H7 (cell line): ENCODE measurements at regions not wholly inside any gene's neighbourhood (a gene's known extent, or its start where the extent isn't known, plus 50 kb on each side); places are given as distances from the start of the nearest gene placed in this dataset.

Experiments
- DNase-seq: peaks from one replicate; pipeline ENCODE4 v3.0.0; 2012
- H3K27me3 ChIP-seq: 2 replicates; pipeline ENCODE4 v1.6.0; 2011; ENCODE audit warnings: mild to moderate bottlenecking, low read length; ENCODE audit not compliant: control insufficient read depth, insufficient read depth
- H3K36me3 ChIP-seq: replicated peaks from 2 replicates; pipeline ENCODE4 v1.5.1; 2011; ENCODE audit warnings: low read length; ENCODE audit not compliant: control insufficient read depth, insufficient read depth
- H3K4me3 ChIP-seq: 2 replicates; pipeline ENCODE4 v1.5.1; 2011; ENCODE audit warnings: low read depth, mild to moderate bottlenecking, control low read depth, low read length, moderate library complexity; ENCODE audit not compliant: insufficient read depth

DNA sequence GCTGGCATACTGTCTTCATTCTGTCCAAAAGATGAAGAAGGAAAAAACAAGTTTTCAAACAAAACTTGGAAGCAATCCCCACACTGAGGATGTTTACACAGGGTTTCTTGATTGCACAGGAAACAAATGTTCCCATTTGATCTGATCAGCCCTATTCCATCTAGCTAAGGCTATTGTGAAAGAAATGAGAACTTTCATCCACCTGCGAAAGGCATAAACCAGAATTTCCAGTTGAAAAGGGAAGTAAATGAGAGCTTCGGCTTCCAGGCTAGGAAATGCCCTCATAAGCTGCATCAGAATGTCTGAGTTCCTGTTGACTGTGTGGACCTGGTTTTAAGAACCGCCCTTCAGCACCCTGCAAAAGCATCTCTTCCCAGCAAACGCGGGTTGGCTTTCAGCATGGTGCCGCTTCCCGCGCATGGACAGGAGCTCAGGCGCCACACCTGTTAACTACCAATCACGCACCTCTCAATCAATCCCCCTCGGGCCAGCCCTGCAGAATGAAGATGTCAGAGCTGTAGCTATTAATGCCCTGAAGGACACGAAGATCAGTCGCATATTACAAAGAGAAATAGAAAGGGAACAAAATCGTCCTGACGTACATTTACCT is 850.4 kb downstream of the GALR1 start:
- DNase-seq = no peak
- H3K36me3 ChIP-seq = no peaks in the 10 kb centered on the region
- H3K27me3 ChIP-seq = no peaks in the 10 kb centered on the region
- no peak overlapping the region for H3K4me3 ChIP-seq

DNA sequence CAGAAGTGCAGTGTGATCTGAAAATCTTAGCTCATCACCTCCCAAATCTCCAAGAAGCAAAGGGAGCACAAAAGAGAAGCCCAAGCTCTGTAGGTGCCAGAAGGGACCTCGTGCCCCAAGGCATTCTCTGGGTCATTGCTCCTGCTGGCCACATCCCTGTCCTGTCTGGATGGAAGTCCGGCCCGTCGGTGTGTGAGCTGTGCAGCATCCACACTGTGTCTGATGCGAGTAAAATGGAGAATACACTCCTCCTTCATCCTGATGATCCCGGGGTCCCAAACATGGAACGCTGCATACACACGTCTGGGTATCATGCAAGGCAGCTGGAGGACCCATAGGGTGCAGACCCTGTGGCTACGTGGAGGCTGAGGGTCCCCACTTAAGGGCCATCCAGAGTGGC is 851.4 kb downstream of the GALR1 start:
- Histone ChIP-seq H3K27me3 (no peaks in the 10 kb centered on the region), H3K36me3 (no peaks in the 10 kb centered on the region), H3K4me3 (no peak overlapping the region)
- no peak for DNase-seq

DNA sequence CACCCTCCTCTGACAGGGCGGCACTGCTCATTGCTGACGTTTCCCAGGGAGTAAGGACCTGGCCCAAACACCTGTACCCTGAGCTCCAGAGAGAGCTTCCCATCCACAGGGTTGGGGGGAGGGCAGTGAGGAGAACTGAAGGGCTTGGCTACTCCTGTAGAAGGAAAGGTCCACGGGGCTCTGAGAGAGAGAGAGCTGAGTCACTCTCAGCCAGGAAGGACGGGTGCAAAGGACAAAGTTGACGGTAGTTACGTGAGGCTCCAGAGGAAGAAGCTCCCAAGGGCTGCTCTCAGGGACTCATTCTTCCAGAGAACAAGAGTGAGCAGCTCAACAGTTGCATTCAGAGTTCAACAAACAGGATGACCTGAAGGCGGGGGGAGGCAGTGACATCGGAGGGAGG is 852.5 kb downstream of the GALR1 start:
- no peaks in the 10 kb centered on the region for H3K27me3 ChIP-seq
- H3K36me3 ChIP-seq = no peaks in the 10 kb centered on the region
- DNase-seq = no peak
- no peak overlapping the region for H3K4me3 ChIP-seq

- Histone ChIP-seq H3K4me3 (no peak overlapping the region), H3K36me3 (no peaks in the 10 kb centered on the region), H3K27me3 (no peaks in the 10 kb centered on the region)
- no peak for DNase-seq
These were observed 856.0 kb downstream of the GALR1 start for GRCh38 chr18:78105611-78106010.

- no peak for DNase-seq
- Histone ChIP-seq H3K4me3 (no peak overlapping the region), H3K36me3 (no peaks in the 10 kb centered on the region), H3K27me3 (no peaks in the 10 kb centered on the region)
These were observed 857.3 kb downstream of the GALR1 start for GRCh38 chr18:78106946-78107345.

GRCh38 chr18:78107363-78107762 is 857.7 kb downstream of the GALR1 start:
- Histone ChIP-seq H3K36me3 (no peaks in the 10 kb centered on the region), H3K4me3 (no peak overlapping the region), H3K27me3 (no peaks in the 10 kb centered on the region)
- DNase-seq = no peak

DNA sequence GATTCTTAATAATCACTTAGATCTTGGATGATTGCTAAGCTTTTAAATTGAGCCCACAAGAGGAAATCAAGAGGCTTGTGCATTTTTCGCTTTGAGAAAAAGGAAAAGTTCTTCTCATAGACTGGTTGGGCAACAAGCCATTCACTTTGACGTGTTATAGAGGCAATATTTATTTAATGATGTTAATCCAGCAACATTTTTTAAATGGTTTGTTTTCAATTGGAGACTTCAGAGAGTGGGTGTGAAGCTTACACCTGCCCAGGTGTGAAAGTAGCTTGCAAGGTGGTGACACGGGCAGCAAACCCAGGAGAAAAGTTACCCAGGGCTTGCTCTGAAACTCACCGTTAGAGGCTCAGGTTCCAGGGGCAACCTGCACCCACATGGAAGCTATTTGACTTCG is 858.9 kb downstream of the GALR1 start:
- DNase-seq = no peak
- H3K36me3 ChIP-seq = no peaks in the 10 kb centered on the region
- H3K4me3 ChIP-seq = no peak overlapping the region
- H3K27me3 ChIP-seq = no peaks in the 10 kb centered on the region

DNA sequence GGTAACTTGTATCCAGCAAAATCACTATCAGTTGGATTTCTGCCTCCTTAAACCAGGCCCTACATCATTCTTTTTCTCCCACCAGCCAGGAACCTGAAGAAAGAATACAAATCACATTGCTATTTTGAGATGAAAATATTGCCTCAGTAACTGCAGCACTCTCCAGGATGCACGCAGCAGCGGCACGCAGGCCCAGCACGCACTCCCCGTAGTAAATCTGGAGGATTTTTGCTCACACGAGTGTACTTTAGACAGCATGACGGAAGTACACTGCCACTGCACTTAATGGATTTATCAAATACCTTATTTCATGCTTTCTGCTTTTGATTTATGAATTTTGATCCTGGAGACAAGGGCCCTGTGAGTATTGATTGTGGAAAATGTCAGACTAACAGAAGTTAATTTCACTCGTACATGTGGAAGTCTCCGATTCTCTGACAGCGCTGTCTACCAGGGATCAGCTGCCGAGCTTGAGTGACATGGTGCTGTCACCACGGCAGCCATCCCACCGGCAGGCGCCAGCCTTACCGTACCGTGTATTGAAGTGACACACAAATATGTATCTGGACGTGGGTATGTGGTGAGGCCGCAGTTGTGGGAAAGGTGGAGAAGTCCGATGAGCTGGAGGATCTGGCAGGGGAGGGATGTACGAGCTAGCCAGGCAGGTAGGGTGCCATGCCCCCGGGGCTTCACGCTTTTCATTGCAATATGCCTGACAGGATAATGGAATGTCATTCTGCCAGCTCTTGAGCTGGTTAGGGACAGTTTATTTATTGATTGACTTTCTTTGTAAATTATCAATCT is 863.7 kb downstream of the GALR1 start:
- no peak overlapping the region for H3K4me3 ChIP-seq
- H3K27me3 ChIP-seq = no peaks in the 10 kb centered on the region
- no peak for DNase-seq
- no peaks in the 10 kb centered on the region for H3K36me3 ChIP-seq

DNA sequence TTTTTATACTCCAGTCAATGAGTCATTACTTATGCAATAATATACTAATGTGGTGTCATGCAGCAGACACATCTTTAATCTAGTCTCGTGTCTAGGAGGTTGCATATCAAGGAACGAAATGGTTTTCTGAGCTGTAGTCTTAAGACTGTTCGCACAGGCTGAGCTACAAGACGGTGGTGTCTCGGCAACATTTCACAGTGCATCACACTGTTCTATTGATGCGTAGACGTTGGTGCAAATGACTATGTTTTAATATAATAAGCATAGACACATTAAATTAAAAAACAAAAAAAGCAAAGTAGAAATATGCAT is 864.2 kb downstream of the GALR1 start:
- H3K4me3 ChIP-seq = no peak overlapping the region
- no peaks in the 10 kb centered on the region for H3K27me3 ChIP-seq
- no peaks in the 10 kb centered on the region for H3K36me3 ChIP-seq
- no peak for DNase-seq

GRCh38 chr18:78115896-78116561 is 863.6 kb upstream of the SALL3 start:
- H3K27me3 ChIP-seq = no peaks in the 10 kb centered on the region
- H3K36me3 ChIP-seq = no peaks in the 10 kb centered on the region
- no peak for DNase-seq
- H3K4me3 ChIP-seq = no peak overlapping the region

- H3K27me3 ChIP-seq = no peaks in the 10 kb centered on the region
- peak; percentile 39 for DNase-seq
- H3K36me3 ChIP-seq = no peaks in the 10 kb centered on the region
- H3K4me3 ChIP-seq = no peak overlapping the region
These were observed 856.3 kb upstream of the SALL3 start for GRCh38 chr18:78123144-78123909.

- Histone ChIP-seq H3K4me3 (no peak overlapping the region), H3K27me3 (no peaks in the 10 kb centered on the region), H3K36me3 (no peaks in the 10 kb centered on the region)
- no peak for DNase-seq
These were observed 855.5 kb upstream of the SALL3 start for GRCh38 chr18:78123926-78124797.

DNA sequence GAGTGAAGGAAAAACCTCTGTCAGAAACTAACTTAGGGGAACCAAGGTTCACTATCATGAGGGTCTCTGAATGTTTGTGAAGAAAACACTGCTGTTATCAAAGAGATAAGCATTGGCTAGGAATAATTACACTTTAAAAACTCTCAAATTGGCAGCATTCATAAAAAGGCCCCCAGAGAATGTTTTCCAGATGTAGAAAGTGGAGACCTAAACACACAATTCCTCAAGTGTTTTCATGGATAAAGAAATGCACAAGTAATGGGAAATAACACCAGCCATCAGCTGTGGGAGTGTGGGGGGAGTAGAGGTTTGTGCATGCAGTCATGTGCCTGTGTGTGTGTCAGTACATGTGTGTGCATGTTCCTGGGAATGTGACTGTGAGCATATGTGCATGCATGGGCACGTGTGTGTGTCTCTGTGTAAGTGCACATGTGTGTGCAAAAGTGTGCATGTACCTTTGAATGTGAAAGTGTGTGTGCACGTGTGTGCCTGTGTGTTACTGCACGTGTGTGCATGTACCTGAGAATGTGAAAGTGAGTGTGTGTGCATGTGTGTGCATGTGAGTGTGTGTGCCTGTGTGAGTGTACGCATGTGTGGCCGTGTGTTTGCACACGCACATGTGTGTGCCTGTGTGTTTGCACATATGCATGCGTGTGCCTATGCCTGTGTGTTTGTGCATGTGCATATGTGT is 854.3 kb upstream of the SALL3 start:
- Histone ChIP-seq H3K36me3 (no peaks in the 10 kb centered on the region), H3K4me3 (no peak overlapping the region), H3K27me3 (no peaks in the 10 kb centered on the region)
- no peak for DNase-seq

DNA sequence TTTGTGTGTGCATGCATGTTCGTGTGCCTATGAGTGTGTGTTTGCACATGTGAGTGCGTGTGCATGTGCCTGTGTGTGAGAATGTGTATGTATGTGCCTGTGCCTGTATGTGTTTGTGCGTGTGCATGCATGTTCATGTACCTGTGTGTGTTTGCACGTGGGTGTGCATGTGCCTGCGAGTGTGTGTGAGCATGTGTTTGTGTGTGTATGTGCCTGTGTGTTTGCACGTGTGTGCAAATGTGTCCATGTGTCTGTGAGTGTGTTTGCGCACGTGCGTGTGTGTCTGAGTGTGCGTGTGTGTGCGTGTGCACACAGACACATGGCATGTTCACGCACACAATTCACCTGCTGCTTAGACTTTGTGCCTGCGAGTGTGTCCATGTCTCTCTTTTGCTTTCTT is 853.5 kb upstream of the SALL3 start:
- no peak for DNase-seq
- Histone ChIP-seq H3K36me3 (no peaks in the 10 kb centered on the region), H3K4me3 (no peak overlapping the region), H3K27me3 (no peaks in the 10 kb centered on the region)
